HCT116 (cell line): ENCODE measurements at regions not wholly inside any gene's neighbourhood (a gene's known extent, or its start where the extent isn't known, plus 50 kb on each side); places are given as distances from the start of the nearest gene placed in this dataset.
"Not testable (repeated sequence)": the region's sequence is repeated elsewhere in the genome, so short reads cannot be mapped to it uniquely, and the experiment has no call there.

ENCODE experiments used
- ATAC-seq: fragments of 200-7000 bp; cut with Tn5 transposase; 2 replicates; pipeline ENCODE4 v1.9.1; 2020; ENCODE audit warnings: mild to moderate bottlenecking, moderate library complexity
- BruUV-seq: library from RNA; stranded (reverse); fragments of 400-500 nt; replicated peaks from 2 replicates; lab custom pipeline; 2021; lab: Mats Ljungman, UMichigan
- CTCF ChIA-PET: fragments of 300-600 bp; sonication (Branson Sonifier 250); formaldehyde crosslinking; loops from one replicate; lab custom pipeline; 2021; ENCODE audit warnings: antibody characterized with exemption; lab: Charles Lee
- POLR2A ChIA-PET: fragments of 300-600, 350-600 bp; sonication (Branson Sonifier 250); formaldehyde crosslinking; loops from one replicate; lab custom pipeline; 2021; ENCODE audit warnings: antibody characterized with exemption; lab: Charles Lee
- RAD21 ChIA-PET, 2 experiments: fragments of 300-600 bp; sonication (Branson Sonifier 250); formaldehyde crosslinking; loops; one replicate each; lab custom pipeline; 2023; ENCODE audit warnings: low total read pairs in 2 of 2; ENCODE audit not compliant: uncharacterized antibody in 2 of 2, unreplicated experiment in 2 of 2, low non-redundant PET in 1 of 2; lab: Charles Lee
- DNase-seq: peaks from one replicate; pipeline ENCODE4 v3.0.0-alpha.2; 2010; ENCODE audit warnings: low read depth, low spot score
- H2AFZ ChIP-seq: fragments of 200-600 bp; shearing (Covaris generic), sonication (generic); 2 replicates; pipeline ENCODE4 v1.6.1; 2017; ENCODE audit warnings: low read depth, mixed run types, mixed read lengths, antibody characterized with exemption, low read length; ENCODE audit not compliant: poor library complexity, severe bottlenecking
- H3K27ac ChIP-seq: 2 replicates; pipeline ENCODE4 v1.5.1; 2012; ENCODE audit warnings: low read depth, low read length
- H3K27me3 ChIP-seq: fragments of 200-600 bp; sonication (generic); 2 replicates; pipeline ENCODE4 v1.6.1; 2016; ENCODE audit warnings: mixed run types, low read length, mixed read lengths; ENCODE audit not compliant: insufficient read depth
- H3K36me3 ChIP-seq, 2 experiments: fragments of 200-500 bp in 1 of 2; fragments of 200-600 bp in 1 of 2; sonication (Bioruptor generic) in 1 of 2; sonication (generic) in 1 of 2; 2 replicates each; pipeline versions ENCODE4 v1.5.1 to v1.6.1; 2014 to 2016; ENCODE audit warnings: low read length in 2 of 2, inconsistent platforms in 1 of 2, mixed read lengths in 1 of 2, mixed run types in 1 of 2; ENCODE audit not compliant: insufficient read depth in 2 of 2, control insufficient read depth in 1 of 2
- H3K4me1 ChIP-seq, 2 experiments: fragments of 200-600 bp in 1 of 2; sonication (generic) in 1 of 2; 2 replicates each; pipeline versions ENCODE4 v1.5.1 to v1.6.1; 2012 to 2017; ENCODE audit warnings: low read length in 2 of 2, inconsistent platforms in 1 of 2, mild to moderate bottlenecking in 1 of 2, mixed read lengths in 1 of 2, mixed run types in 1 of 2, moderate library complexity in 1 of 2; ENCODE audit not compliant: insufficient read depth in 2 of 2, control insufficient read depth in 1 of 2
- H3K4me2 ChIP-seq: fragments of 200-600 bp; sonication (generic); 2 replicates; pipeline ENCODE4 v1.6.1; 2017; ENCODE audit warnings: mixed run types, low read length, mixed read lengths
- H3K4me3 ChIP-seq, 2 experiments: fragments of 200-600 bp in 1 of 2; sonication (generic) in 1 of 2; replicated peaks in 1 of 2; 2 replicates each; pipeline ENCODE4 v1.5.1; 2011 to 2016; ENCODE audit warnings: low read length in 2 of 2, control low read depth in 1 of 2, low read depth in 1 of 2, mild to moderate bottlenecking in 1 of 2, mixed read lengths in 1 of 2, mixed run types in 1 of 2
- H3K79me2 ChIP-seq: fragments of 200-600 bp; sonication (generic); 2 replicates; pipeline ENCODE4 v1.6.1; 2017; ENCODE audit warnings: mild to moderate bottlenecking, mixed run types, low read length, moderate library complexity, mixed read lengths; ENCODE audit not compliant: insufficient read depth
- H3K9ac ChIP-seq: fragments of 200-600 bp; sonication (generic); 2 replicates; pipeline ENCODE4 v1.6.1; 2016; ENCODE audit warnings: low read length, mixed read lengths
- H3K9me2 ChIP-seq: fragments of 200-600 bp; sonication (generic), shearing (Covaris generic); 2 replicates; pipeline ENCODE4 v1.6.1; 2017; ENCODE audit warnings: mixed run types, mild to moderate bottlenecking, moderate library complexity; ENCODE audit not compliant: insufficient read depth
- H3K9me3 ChIP-seq, 2 experiments: fragments of 200-500 bp in 1 of 2; fragments of 200-600 bp in 1 of 2; sonication (Bioruptor generic) in 1 of 2; sonication (generic) in 1 of 2; 2 replicates each; pipeline ENCODE4 v1.6.1; 2014 to 2017; ENCODE audit warnings: low read length in 2 of 2, mixed read lengths in 2 of 2, inconsistent platforms in 1 of 2, low read depth in 1 of 2, mild to moderate bottlenecking in 1 of 2, mixed run types in 1 of 2, moderate library complexity in 1 of 2; ENCODE audit not compliant: control insufficient read depth in 1 of 2, insufficient read depth in 1 of 2
- H4K20me1 ChIP-seq: fragments of 200-600 bp; sonication (generic), shearing (Covaris generic); 2 replicates; pipeline ENCODE4 v1.6.1; 2017; ENCODE audit warnings: mixed run types, mild to moderate bottlenecking, moderate library complexity; ENCODE audit not compliant: insufficient read depth
- ATF3 ChIP-seq: IDR thresholded peaks from 2 replicates; pipeline ENCODE4 v1.6.1; 2012
- CBX3 ChIP-seq: IDR thresholded peaks from 2 replicates; pipeline ENCODE4 v1.6.1; 2012; ENCODE audit warnings: low read depth
- CEBPB ChIP-seq: IDR thresholded peaks from 2 replicates; pipeline ENCODE4 v1.6.1; 2012; ENCODE audit warnings: low read depth
- EGR1 ChIP-seq: IDR thresholded peaks from 2 replicates; pipeline ENCODE4 v1.6.1; 2012; ENCODE audit warnings: low read depth
- ELF1 ChIP-seq: IDR thresholded peaks from 2 replicates; pipeline ENCODE4 v1.6.1; 2012; ENCODE audit warnings: low read depth, borderline replicate concordance
- EZH2 ChIP-seq: fragments of 200-600 bp; sonication (generic); IDR thresholded peaks from 2 replicates; pipeline ENCODE4 v1.6.1; 2017; ENCODE audit warnings: antibody characterized with exemption, mixed run types
- JUND ChIP-seq: IDR thresholded peaks from 2 replicates; pipeline ENCODE4 v1.6.1; 2012
- MAX ChIP-seq: IDR thresholded peaks from 2 replicates; pipeline ENCODE4 v1.6.1; 2012
- POLR2A ChIP-seq: IDR thresholded peaks from 2 replicates; pipeline ENCODE4 v1.7.0; 2011; ENCODE audit warnings: borderline replicate concordance; ENCODE audit not compliant: insufficient read depth, insufficient read length; ENCODE audit errors: extremely low read depth
- RAD21 ChIP-seq: IDR thresholded peaks from 2 replicates; pipeline ENCODE4 v1.6.1; 2012; ENCODE audit warnings: low read depth, mild to moderate bottlenecking
- REST ChIP-seq: IDR thresholded peaks from 2 replicates; pipeline ENCODE4 v1.6.1; 2012; ENCODE audit warnings: low read depth
- SIN3A ChIP-seq: IDR thresholded peaks from 2 replicates; pipeline ENCODE4 v1.6.1; 2012; ENCODE audit warnings: low read depth
- SP1 ChIP-seq: IDR thresholded peaks from 2 replicates; pipeline ENCODE4 v1.6.1; 2012; ENCODE audit warnings: low read depth
- SRF ChIP-seq: IDR thresholded peaks from 2 replicates; pipeline ENCODE4 v1.6.1; 2012; ENCODE audit warnings: low read depth
- YY1 ChIP-seq: IDR thresholded peaks from 2 replicates; pipeline ENCODE4 v1.6.1; 2011; ENCODE audit warnings: low read length, low read depth, moderate library complexity, mild to moderate bottlenecking; ENCODE audit not compliant: insufficient replicate concordance; ENCODE audit errors: extremely low read depth
- ZFX ChIP-seq: fragments of 450-650 bp; IDR thresholded peaks from 2 replicates; pipeline ENCODE4 v1.6.1; 2017
- ZNF274 ChIP-seq: fragments of 200-500 bp; sonication (Bioruptor generic); IDR thresholded peaks from 2 replicates; pipeline ENCODE4 v1.6.1; 2014; ENCODE audit warnings: mild to moderate bottlenecking, low read depth, low read length, inconsistent platforms
- intact Hi-C: fragments of 100-400 bp; cut with micrococcal nuclease; formaldehyde crosslinking; loops from 2 replicates; pipeline ENCODE4 v1.10.0; 2022

- Histone ChIP-seq H4K20me1 (no peaks in the 10 kb centered on the region), H3K27ac (no peak overlapping the region), H3K27me3 (no peaks in the 10 kb centered on the region), H3K9ac (no peak overlapping the region), H3K36me3 (no peaks in the 10 kb centered on the region), H3K9me3 (peaks cover 8 to 23% of the 10 kb centered on the region in 2 experiments; a peak in 2 of 4 replicates), H2AFZ (no peak overlapping the region), H3K4me3 (no peak overlapping the region), H3K4me1 (no peaks in the 10 kb centered on the region), H3K79me2 (no peaks in the 10 kb centered on the region), H3K9me2 (no peaks in the 10 kb centered on the region), H3K4me2 (no peak overlapping the region)
- no TSS peak for BruUV-seq
- ATAC-seq (no peak), DNase-seq (no peak)
- RAD21 ChIA-PET: no interaction called here
- intact Hi-C loops: no loop called here
- no peak for TF ChIP-seq CBX3
- no peak for TF ChIP-seq REST
- no peak for TF ChIP-seq YY1
- no peak for TF ChIP-seq SP1
- TF ChIP-seq EGR1: no peak
- TF ChIP-seq ATF3: no peak
- TF ChIP-seq EZH2: no peak
- no peak for TF ChIP-seq ZNF274
- no peak for TF ChIP-seq SIN3A
- no peak for TF ChIP-seq CEBPB
- no peak for TF ChIP-seq ZFX
- TF ChIP-seq SRF: no peak
- TF ChIP-seq ELF1: no peak
- no peak for TF ChIP-seq JUND
- no peak for TF ChIP-seq RAD21
- TF ChIP-seq POLR2A: no peak
- TF ChIP-seq MAX: no peak
- POLR2A ChIA-PET: no interaction called here
- CTCF ChIA-PET: no interaction called here
These were observed 250.3 kb upstream of the CRBN start for GRCh38 chr3:3429841-3430240.

GRCh38 chr3:3407707-3408106, 228.2 kb upstream of the CRBN start:
- BruUV-seq, H3K9ac ChIP-seq, H3K9me2 ChIP-seq, H3K36me3 ChIP-seq, RAD21 ChIA-PET, H3K4me2 ChIP-seq, H2AFZ ChIP-seq, CTCF ChIA-PET, H3K27me3 ChIP-seq, H3K4me1 ChIP-seq, H3K9me3 ChIP-seq, H3K79me2 ChIP-seq, H4K20me1 ChIP-seq, ATAC-seq, H3K27ac ChIP-seq, intact Hi-C loops, DNase-seq, POLR2A ChIA-PET, H3K4me3 ChIP-seq: not testable (repeated sequence)
